IMR-90 (cell line): ENCODE measurements at regions not wholly inside any gene's neighbourhood (a gene's known extent, or its start where the extent isn't known, plus 50 kb on each side); places are given as distances from the start of the nearest gene placed in this dataset.

Experiments
- ATAC-seq: fragments of 200-7000 bp; cut with Tn5 transposase; 2 replicates; pipeline ENCODE4 v1.9.1; 2020; ENCODE audit warnings: low read depth, mild to moderate bottlenecking, moderate library complexity
- BruUV-seq: library from RNA; stranded (reverse); fragments of 400-500 nt; replicated peaks from 2 replicates; lab custom pipeline; 2021; lab: Mats Ljungman, UMichigan
- CTCF ChIA-PET: fragments of 300-600 bp; formaldehyde crosslinking; extraction: SDS; loops from one replicate; lab custom pipeline; 2021; ENCODE audit warnings: antibody characterized with exemption; lab: Yijun Ruan, JAX
- POLR2A ChIA-PET: fragments of 300-600 bp; sonication (Branson Sonifier 250); formaldehyde crosslinking; loops from one replicate; lab custom pipeline; 2022; ENCODE audit warnings: antibody characterized with exemption; ENCODE audit not compliant: unreplicated experiment; lab: Charles Lee
- DNase-seq: peaks from one replicate; pipeline ENCODE4 v3.0.0; 2013
- H2AFZ ChIP-seq: replicated peaks from 2 replicates; pipeline ENCODE3; 2013; ENCODE audit warnings: low read length, mild to moderate bottlenecking; ENCODE audit not compliant: poor library complexity
- H2AK5ac ChIP-seq: 2 replicates; pipeline ENCODE4 v1.6.1; 2013; ENCODE audit warnings: low read depth, low read length, inconsistent platforms
- H2AK9ac ChIP-seq: replicated peaks from 2 replicates; pipeline ENCODE3; 2013; ENCODE audit warnings: mild to moderate bottlenecking, low read depth, low read length, moderate library complexity; ENCODE audit not compliant: poor library complexity
- H2BK120ac ChIP-seq: 2 replicates; pipeline ENCODE4 v1.6.1; 2013; ENCODE audit warnings: low read depth, low read length, inconsistent platforms
- H2BK15ac ChIP-seq: 3 replicates; pipeline ENCODE4 v1.6.1; 2013; ENCODE audit warnings: low read depth, low read length, inconsistent platforms
- H2BK20ac ChIP-seq: 2 replicates; pipeline ENCODE4 v1.6.1; 2013; ENCODE audit warnings: low read depth, mild to moderate bottlenecking, inconsistent platforms, low read length, moderate library complexity
- H2BK5ac ChIP-seq: 2 replicates; pipeline ENCODE4 v1.6.1; 2013; ENCODE audit warnings: mild to moderate bottlenecking, low read depth, low read length, inconsistent platforms; ENCODE audit not compliant: poor library complexity, severe bottlenecking
- H3K14ac ChIP-seq: replicated peaks from 2 replicates; pipeline ENCODE4 v1.6.1; 2013; ENCODE audit warnings: low read depth, low read length, inconsistent platforms
- H3K18ac ChIP-seq: 2 replicates; pipeline ENCODE4 v1.6.1; 2013; ENCODE audit warnings: low read depth, low read length, control low read depth
- H3K23ac ChIP-seq: 2 replicates; pipeline ENCODE4 v1.6.1; 2013; ENCODE audit warnings: low read depth, low read length, inconsistent platforms
- H3K27ac ChIP-seq: 2 replicates; pipeline ENCODE4 v1.5.1; 2013; ENCODE audit warnings: mild to moderate bottlenecking, control low read depth, low read length; ENCODE audit not compliant: insufficient read depth
- H3K27me3 ChIP-seq: 2 replicates; pipeline ENCODE4 v1.6.1; 2013; ENCODE audit warnings: low read length; ENCODE audit not compliant: control insufficient read depth, insufficient read depth
- H3K36me3 ChIP-seq: 2 replicates; pipeline ENCODE4 v1.6.1; 2013; ENCODE audit warnings: low read length, mixed read lengths; ENCODE audit not compliant: control insufficient read depth, insufficient read depth
- H3K4ac ChIP-seq: 2 replicates; pipeline ENCODE4 v1.6.1; 2013; ENCODE audit warnings: low read depth, low read length, inconsistent platforms
- H3K4me1 ChIP-seq: 2 replicates; pipeline ENCODE4 v1.6.1; 2013; ENCODE audit warnings: low read length, mixed read lengths; ENCODE audit not compliant: control insufficient read depth, insufficient read depth
- H3K4me2 ChIP-seq: 2 replicates; pipeline ENCODE4 v1.6.1; 2013; ENCODE audit warnings: low read depth, mild to moderate bottlenecking, control low read depth, low read length, moderate library complexity
- H3K4me3 ChIP-seq: 2 replicates; pipeline ENCODE4 v1.5.1; 2013; ENCODE audit warnings: low read depth, mild to moderate bottlenecking, control low read depth, low read length, moderate library complexity; ENCODE audit not compliant: insufficient read depth
- H3K56ac ChIP-seq: 2 replicates; pipeline ENCODE4 v1.6.1; 2013; ENCODE audit warnings: low read length, inconsistent platforms; ENCODE audit not compliant: insufficient read depth; ENCODE audit errors: extremely low read depth
- H3K79me1 ChIP-seq, 2 experiments: 2 replicates each; pipeline ENCODE4 v1.6.1; 2013; ENCODE audit warnings: low read length in 2 of 2, inconsistent platforms in 1 of 2, low read depth in 1 of 2
- H3K9ac ChIP-seq: 2 replicates; pipeline ENCODE4 v1.6.1; 2013; ENCODE audit warnings: low read depth, low read length, control low read depth
- H3K9me1 ChIP-seq: 2 replicates; pipeline ENCODE4 v1.6.1; 2013; ENCODE audit warnings: low read length, inconsistent platforms; ENCODE audit not compliant: insufficient read depth
- H3K9me3 ChIP-seq: 2 replicates; pipeline ENCODE4 v1.6.1; 2013; ENCODE audit warnings: low read length; ENCODE audit not compliant: control insufficient read depth, insufficient read depth
- H4K20me1 ChIP-seq: 2 replicates; pipeline ENCODE4 v1.6.1; 2013; ENCODE audit warnings: low read length, inconsistent platforms; ENCODE audit not compliant: insufficient read depth
- H4K5ac ChIP-seq: 2 replicates; pipeline ENCODE4 v1.6.1; 2013; ENCODE audit warnings: mild to moderate bottlenecking, low read depth, low read length, control low read depth
- H4K8ac ChIP-seq, 2 experiments: 2 replicates each; pipeline ENCODE4 v1.6.1; 2013; ENCODE audit warnings: low read depth in 2 of 2, low read length in 2 of 2, control low read depth in 1 of 2, inconsistent platforms in 1 of 2
- H4K91ac ChIP-seq: 2 replicates; pipeline ENCODE4 v1.6.1; 2013; ENCODE audit warnings: low read depth, low read length, inconsistent platforms; ENCODE audit not compliant: insufficient read depth
- BHLHE40 ChIP-seq: fragments of 150-350 bp; IDR thresholded peaks from 2 replicates; pipeline ENCODE4 v1.6.1; 2016; ENCODE audit warnings: mild to moderate bottlenecking, low read depth, low read length
- CEBPB ChIP-seq: IDR thresholded peaks from 2 replicates; pipeline ENCODE4 v1.6.1; 2012; ENCODE audit warnings: low read depth, low read length, improper control_type of control experiment
- CHD1 ChIP-seq: IDR thresholded peaks from 2 replicates; pipeline ENCODE4 v1.6.1; 2012; ENCODE audit warnings: low read depth, low read length, improper control_type of control experiment
- CTCF ChIP-seq: conservative IDR thresholded peaks from 2 replicates; pipeline ENCODE4 v1.5.1; 2012; ENCODE audit warnings: mild to moderate bottlenecking, low read depth, low read length, improper control_type of control experiment
- ELK1 ChIP-seq: fragments of 150-350 bp; IDR thresholded peaks from 2 replicates; pipeline ENCODE4 v1.6.1; 2016; ENCODE audit warnings: low read depth, mild to moderate bottlenecking, low read length, moderate library complexity, borderline replicate concordance
- FOS ChIP-seq: fragments of 150-350 bp; IDR thresholded peaks from 2 replicates; pipeline ENCODE4 v1.6.1; 2016; ENCODE audit warnings: low read depth, low read length
- MAFK ChIP-seq: IDR thresholded peaks from 2 replicates; pipeline ENCODE4 v1.6.1; 2012; ENCODE audit warnings: low read depth, low read length, improper control_type of control experiment
- MAZ ChIP-seq: IDR thresholded peaks from 2 replicates; pipeline ENCODE4 v1.6.1; 2012; ENCODE audit warnings: low read depth, mild to moderate bottlenecking, low read length, improper control_type of control experiment, moderate library complexity, borderline replicate concordance
- MXI1 ChIP-seq: IDR thresholded peaks from 2 replicates; pipeline ENCODE4 v1.6.1; 2012; ENCODE audit warnings: low read depth, mild to moderate bottlenecking, low read length, moderate library complexity, borderline replicate concordance
- NFE2L2 ChIP-seq: fragments of 150-350 bp; IDR thresholded peaks from 2 replicates; pipeline ENCODE4 v1.6.1; 2016; ENCODE audit warnings: low read depth, mild to moderate bottlenecking, low read length
- POLR2A ChIP-seq: IDR thresholded peaks from 2 replicates; pipeline ENCODE4 v1.6.1; 2012; ENCODE audit warnings: mild to moderate bottlenecking, low read depth, low read length
- RAD21 ChIP-seq: IDR thresholded peaks from 2 replicates; pipeline ENCODE4 v1.6.1; 2012; ENCODE audit warnings: low read length, improper control_type of control experiment
- RCOR1 ChIP-seq: IDR thresholded peaks from 2 replicates; pipeline ENCODE4 v1.6.1; 2012; ENCODE audit warnings: mild to moderate bottlenecking, low read length, improper control_type of control experiment; ENCODE audit not compliant: insufficient replicate concordance
- RFX5 ChIP-seq: IDR thresholded peaks from 2 replicates; pipeline ENCODE4 v1.8.0; 2012; ENCODE audit warnings: low read depth, mild to moderate bottlenecking, low read length, moderate library complexity
- SMC3 ChIP-seq: fragments of 150-350 bp; IDR thresholded peaks from 2 replicates; pipeline ENCODE4 v1.6.1; 2016; ENCODE audit warnings: low read depth, mild to moderate bottlenecking, antibody characterized with exemption, low read length, moderate library complexity
- WGBS, 2 experiments: methylation state at CpG; one replicate each; pipeline versions ENCODE4 v1.1.5 to v1.1.7; 2013; ENCODE audit warnings: missing lambda C conversion rate in 2 of 2; ENCODE audit not compliant: insufficient read length in 1 of 2; ENCODE audit errors: extremely low coverage in 2 of 2; 5-methylcytosine and 5-hydroxymethylcytosine counted together
- dilution Hi-C: fragments of 300-500 bp; cut with HindIII; formaldehyde crosslinking; loops from one replicate; pipeline ENCODE4 v1.14.3; 2018; ENCODE audit warnings: low sequenced_read_pairs; ENCODE audit not compliant: unreplicated experiment
- in situ Hi-C: fragments of 300-500 bp; cut with MboI; formaldehyde crosslinking; loops from 3 replicates; pipeline ENCODE4 v1.14.3; 2019; ENCODE audit warnings: low sequenced_read_pairs, inconsistent platforms, mixed read lengths
- intact Hi-C: fragments of 100-400 bp; cut with micrococcal nuclease; formaldehyde crosslinking; loops from 2 replicates; pipeline ENCODE4 v1.10.0; 2022
- TF ChIP-seq, protein P1 (sequence below): fragments of 150-350 bp; IDR thresholded peaks from 2 replicates; pipeline ENCODE4 v1.6.1; 2017; ENCODE audit warnings: mild to moderate bottlenecking, antibody characterized with exemption, low read length, low read depth

- in situ Hi-C loops: no loop called here
- POLR2A ChIA-PET: no interaction called here
These were observed 211.7 kb upstream of the GLRA1 start for GRCh38 chr5:152136321-152136720.

More at GRCh38 chr5:152136321-152136720, 211.7 kb upstream of the GLRA1 start:
- Histone ChIP-seq H3K9me3 (no peaks in the 10 kb centered on the region), H3K23ac (no peak overlapping the region), H2BK5ac (no peak overlapping the region), H3K9ac (no peak overlapping the region), H2AK9ac (no peak overlapping the region), H2BK20ac (no peak overlapping the region), H3K4me3 (no peak overlapping the region), H2AK5ac (no peak overlapping the region), H3K14ac (no peak overlapping the region), H3K4me1 (no peaks in the 10 kb centered on the region), H2AFZ (no peak overlapping the region), H3K36me3 (no peaks in the 10 kb centered on the region), H3K18ac (no peak overlapping the region), H3K56ac (no peak overlapping the region), H3K9me1 (no peaks in the 10 kb centered on the region), H4K8ac (no peak overlapping the region), H4K5ac (no peak overlapping the region), H3K27ac (no peak overlapping the region), H3K27me3 (no peaks in the 10 kb centered on the region), H2BK15ac (no peak overlapping the region), H2BK120ac (no peak overlapping the region), H4K20me1 (no peaks in the 10 kb centered on the region), H4K91ac (no peak overlapping the region), H3K4ac (no peak overlapping the region), H3K4me2 (no peak overlapping the region), H3K79me1 (no peaks in the 10 kb centered on the region)
- DNase-seq: no peak
- 45% methylated on average over 3 of the region's 6 CpGs; no CpG with 5 or more reads in 1 of the 2 experiments for WGBS, 2 experiments
- CTCF ChIA-PET: no interaction called here
- ATAC-seq: no peak
- intact Hi-C loops (no loop called here), dilution Hi-C loops (no loop called here)
- TF ChIP-seq POLR2A: no peak
- no peak for TF ChIP-seq MAFK
- no peak for TF ChIP-seq RFX5
- TF ChIP-seq, protein P1, sequence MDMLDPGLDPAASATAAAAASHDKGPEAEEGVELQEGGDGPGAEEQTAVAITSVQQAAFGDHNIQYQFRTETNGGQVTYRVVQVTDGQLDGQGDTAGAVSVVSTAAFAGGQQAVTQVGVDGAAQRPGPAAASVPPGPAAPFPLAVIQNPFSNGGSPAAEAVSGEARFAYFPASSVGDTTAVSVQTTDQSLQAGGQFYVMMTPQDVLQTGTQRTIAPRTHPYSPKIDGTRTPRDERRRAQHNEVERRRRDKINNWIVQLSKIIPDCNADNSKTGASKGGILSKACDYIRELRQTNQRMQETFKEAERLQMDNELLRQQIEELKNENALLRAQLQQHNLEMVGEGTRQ: no peak
- no peak for TF ChIP-seq RCOR1
- TF ChIP-seq ELK1: no peak
- no peak for TF ChIP-seq CTCF
- no peak for TF ChIP-seq MAZ
- TF ChIP-seq NFE2L2: no peak
- no peak for TF ChIP-seq CHD1
- no peak for TF ChIP-seq RAD21
- no peak for TF ChIP-seq SMC3
- no peak for TF ChIP-seq FOS
- TF ChIP-seq CEBPB: no peak
- TF ChIP-seq BHLHE40: no peak
- TF ChIP-seq MXI1: no peak
- BruUV-seq: no TSS peak
